GM13976 (cell line): ENCODE measurements at regions not wholly inside any gene's neighbourhood (a gene's known extent, or its start where the extent isn't known, plus 50 kb on each side); places are given as distances from the start of the nearest gene placed in this dataset.

Experiments
- DNase-seq: peaks from one replicate; pipeline ENCODE4 v3.0.0; 2012; ENCODE audit warnings: low spot score
- in situ Hi-C: fragments of 300-500 bp; cut with MboI; formaldehyde crosslinking; loops from one replicate; pipeline ENCODE4 v1.12.0; 2022; ENCODE audit warnings: low sequenced_read_pairs, mixed read lengths, inconsistent platforms; ENCODE audit not compliant: unreplicated experiment
- TF ChIP-seq, protein P1 (sequence below): IDR thresholded peaks from 2 replicates; pipeline ENCODE4 v1.5.1; 2012; ENCODE audit warnings: borderline replicate concordance, mild to moderate bottlenecking; ENCODE audit not compliant: insufficient read depth; ENCODE audit errors: extremely low read depth, missing control alignments, control extremely low read depth

DNA sequence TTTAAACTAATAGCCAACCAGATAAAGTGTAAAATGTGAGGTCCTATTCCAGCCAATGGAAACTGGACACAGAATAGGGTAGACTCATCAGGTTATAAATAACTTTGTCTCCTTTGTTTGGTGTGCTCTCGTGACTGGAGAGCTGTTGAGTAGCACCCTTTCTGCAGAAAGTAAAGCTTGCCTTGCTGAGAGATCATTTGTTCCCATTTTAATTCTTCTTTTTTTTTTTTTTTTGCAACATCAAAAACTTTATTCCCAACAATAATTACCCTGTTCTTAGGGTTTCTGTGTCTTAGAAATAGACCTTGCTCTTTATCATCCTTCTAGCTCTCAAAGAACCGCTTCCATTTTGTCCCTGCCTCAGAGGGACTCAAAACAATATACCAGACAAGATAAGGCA is 220.4 kb downstream of the FAM76B start:
- TF ChIP-seq, protein P1, sequence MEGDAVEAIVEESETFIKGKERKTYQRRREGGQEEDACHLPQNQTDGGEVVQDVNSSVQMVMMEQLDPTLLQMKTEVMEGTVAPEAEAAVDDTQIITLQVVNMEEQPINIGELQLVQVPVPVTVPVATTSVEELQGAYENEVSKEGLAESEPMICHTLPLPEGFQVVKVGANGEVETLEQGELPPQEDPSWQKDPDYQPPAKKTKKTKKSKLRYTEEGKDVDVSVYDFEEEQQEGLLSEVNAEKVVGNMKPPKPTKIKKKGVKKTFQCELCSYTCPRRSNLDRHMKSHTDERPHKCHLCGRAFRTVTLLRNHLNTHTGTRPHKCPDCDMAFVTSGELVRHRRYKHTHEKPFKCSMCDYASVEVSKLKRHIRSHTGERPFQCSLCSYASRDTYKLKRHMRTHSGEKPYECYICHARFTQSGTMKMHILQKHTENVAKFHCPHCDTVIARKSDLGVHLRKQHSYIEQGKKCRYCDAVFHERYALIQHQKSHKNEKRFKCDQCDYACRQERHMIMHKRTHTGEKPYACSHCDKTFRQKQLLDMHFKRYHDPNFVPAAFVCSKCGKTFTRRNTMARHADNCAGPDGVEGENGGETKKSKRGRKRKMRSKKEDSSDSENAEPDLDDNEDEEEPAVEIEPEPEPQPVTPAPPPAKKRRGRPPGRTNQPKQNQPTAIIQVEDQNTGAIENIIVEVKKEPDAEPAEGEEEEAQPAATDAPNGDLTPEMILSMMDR, result no peak
- in situ Hi-C loops, result no loop called here
- no peak for DNase-seq

DNA sequence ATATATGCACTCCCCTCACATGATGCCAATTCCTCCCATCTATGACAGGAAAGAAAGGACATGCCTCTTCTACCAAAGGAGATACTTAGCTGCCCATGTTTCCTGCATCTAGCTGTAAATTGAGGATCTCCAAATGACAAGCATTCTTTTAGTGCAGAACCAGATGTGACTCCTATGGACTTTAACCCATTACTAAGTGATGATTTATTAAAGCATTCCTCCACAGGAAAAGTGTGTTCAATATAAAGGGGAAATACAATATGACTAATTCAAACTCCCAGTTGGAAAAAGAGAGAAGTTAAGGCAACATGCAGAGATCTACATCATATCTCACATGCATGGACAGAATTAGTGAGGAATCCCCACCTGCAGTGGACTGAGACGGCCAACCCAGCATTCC is 221.3 kb downstream of the FAM76B start:
- in situ Hi-C loops, result no loop called here
- DNase-seq, result no peak
- TF ChIP-seq, protein P1, result no peak

DNA sequence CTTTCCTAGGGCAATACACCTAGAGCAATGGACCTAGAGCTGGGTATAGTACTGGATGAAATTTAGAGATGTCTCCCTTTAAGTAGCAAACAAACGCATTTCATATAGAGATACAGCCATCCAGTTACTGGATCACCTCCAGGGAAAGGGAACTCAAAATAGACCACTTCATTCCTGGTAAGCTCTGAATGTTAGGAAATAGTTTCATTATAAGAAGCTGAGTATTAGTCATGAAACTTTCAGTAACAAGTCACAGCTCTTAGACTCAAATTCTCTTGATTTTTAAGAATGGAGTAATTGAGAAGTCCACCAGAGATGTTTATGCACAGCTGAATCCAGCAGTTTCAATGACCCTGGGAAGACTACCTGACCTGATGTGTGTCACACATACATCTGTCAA is 221.9 kb downstream of the FAM76B start:
- no peak for DNase-seq
- in situ Hi-C loops, result no loop called here

DNA sequence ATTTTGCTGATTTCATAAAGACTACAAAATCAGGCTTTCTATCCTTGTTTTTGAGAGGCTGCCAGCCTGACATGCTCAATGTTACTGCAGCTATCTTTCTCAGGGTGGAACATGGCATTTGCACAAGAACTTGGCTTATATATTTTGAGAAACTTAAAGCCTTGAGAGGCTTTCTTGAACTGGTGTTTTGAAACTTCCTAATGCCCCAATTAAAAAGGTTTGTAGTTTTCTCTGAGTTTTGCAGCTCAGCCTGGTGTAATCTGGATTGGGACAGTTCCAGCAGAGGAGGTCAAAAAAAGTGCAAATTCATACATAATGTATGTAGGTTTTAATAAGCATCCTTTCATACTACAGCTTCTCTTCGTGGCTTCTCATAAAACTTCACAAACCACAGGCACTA is 223.4 kb downstream of the FAM76B start:
- no peak for DNase-seq
- TF ChIP-seq, protein P1, result no peak
- in situ Hi-C loops, result no loop called here

More for the DNA sequence above, 221.9 kb downstream of the FAM76B start:
- TF ChIP-seq, protein P1, result no peak

DNA sequence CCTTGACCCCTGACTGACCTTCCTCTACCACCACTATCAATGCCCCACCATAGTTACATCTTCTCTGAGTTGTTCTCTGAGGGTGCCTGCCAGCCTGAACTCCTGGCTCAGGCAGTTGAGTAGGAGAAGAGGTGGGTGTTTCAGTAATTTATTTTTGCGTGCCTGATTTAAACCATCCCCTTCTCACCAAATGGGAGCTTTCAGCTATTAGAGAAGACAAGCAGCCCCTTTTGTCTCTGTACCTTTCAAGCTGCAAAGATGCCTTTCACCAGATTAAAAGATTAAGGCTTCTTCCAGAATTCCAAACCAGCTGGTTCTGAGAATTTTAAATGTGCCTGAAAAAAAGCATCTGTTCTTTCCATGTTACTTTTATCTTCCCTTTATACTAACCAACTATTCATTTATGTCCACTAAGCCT is 223.8 kb downstream of the FAM76B start:
- no peak for DNase-seq
- in situ Hi-C loops, result no loop called here
- TF ChIP-seq, protein P1, result no peak

DNA sequence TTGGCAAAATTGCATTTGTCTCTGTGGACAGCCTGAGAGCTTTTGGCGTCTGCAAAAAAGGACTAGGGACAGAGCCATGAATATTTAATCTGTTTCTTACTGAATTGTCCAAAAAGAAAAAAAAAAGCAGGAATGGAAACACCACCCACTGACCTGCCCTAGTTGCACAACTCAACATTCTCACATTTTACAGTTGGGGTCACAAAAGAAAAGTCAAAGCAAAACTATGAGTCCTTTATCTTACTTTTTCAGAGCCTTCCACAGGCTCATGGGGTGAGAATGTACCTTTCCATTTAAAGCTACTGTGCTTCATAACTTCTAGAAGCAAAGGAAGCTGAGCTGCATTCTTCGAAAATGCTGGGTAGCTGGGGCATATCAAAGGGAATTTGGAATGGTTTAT is 225.7 kb downstream of the FAM76B start:
- in situ Hi-C loops, result no loop called here

More for the DNA sequence above, 225.7 kb downstream of the FAM76B start:
- no peak for DNase-seq
- TF ChIP-seq, protein P1, result no peak
